ENCODE measurements at regions not wholly inside any gene's neighbourhood (a gene's known extent, or its start where the extent isn't known, plus 50 kb on each side); places are given as distances from the start of the nearest gene placed in this dataset.

DNA sequence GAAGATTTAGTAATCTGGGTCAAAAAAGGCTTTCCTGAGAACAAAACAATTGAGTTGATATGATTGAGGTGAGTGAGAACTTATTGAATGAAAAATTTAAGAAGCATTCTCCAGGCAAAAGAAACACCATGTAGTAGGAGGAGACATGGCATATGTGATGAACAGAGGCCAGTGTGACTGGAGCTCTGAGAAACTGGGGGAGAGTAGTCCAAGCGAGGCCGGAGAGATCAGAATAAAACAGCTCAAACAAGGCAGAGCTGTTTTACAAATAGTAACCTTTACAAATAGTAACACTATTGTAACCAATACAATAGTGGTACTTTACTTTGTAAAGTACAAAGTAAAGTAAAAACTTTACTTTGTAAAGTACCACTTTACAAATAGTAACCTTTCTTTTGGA, 1159.1 kb downstream of the PCDH9 start:
- DNase-seq (ENCODE audit: low read depth): no peak

DNA sequence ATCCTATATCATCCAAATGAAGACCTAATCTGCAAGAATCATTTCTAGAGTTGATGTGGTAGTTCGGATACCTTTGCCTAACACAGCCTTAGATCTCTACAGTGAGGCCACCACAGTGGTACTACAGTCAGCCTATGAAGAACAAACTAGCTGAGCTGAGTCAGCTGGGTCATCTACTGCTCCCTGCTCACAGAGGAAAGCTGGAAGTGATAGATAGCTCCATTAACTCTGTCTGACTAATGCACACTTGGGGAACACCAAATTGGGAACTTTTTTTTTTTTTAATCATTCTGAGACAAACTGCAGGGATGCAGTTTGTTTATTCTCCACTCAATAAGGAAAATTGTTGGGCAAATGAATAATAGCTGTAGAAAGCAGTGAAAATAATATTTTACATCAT, 1160.6 kb downstream of the PCDH9 start:
- DNase-seq (ENCODE audit: low read depth): no peak

DNA sequence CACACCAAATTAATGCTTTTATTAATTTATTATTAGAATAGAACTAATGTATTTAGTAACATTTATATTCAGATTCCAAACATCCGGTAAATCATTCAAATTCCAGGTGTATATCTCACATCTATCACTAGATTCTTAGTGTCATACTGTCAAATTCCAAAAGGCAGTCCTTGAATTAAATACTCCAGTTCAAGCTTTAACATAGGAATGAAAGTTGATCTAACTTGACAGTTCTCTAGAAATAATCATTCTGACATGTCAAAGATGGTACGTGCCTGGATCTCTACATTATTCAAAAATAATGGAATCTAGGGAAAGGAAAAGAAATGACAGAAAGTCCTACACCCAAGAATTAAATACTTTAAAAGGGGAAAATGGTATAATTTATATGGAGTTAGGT, 1161.5 kb downstream of the PCDH9 start:
- DNase-seq (ENCODE audit: low read depth): no peak

DNA sequence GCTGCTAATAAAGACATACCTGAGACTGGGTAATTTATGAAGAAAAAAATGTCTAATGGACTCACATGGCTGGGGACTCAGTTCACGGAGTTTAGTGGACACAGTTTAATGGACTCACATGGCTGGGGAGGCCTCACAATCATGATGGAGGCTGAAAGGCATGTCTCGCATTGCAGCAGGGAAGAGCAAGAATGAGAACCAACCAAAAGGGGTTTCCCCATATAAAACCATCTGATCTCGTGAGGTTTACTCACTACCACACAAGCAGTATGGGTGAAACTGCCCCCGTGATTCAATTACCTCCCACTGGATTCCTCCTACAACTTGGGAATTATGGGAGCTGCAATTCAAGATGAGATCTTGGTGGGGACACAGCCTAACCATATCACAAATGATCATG, 1181.2 kb downstream of the PCDH9 start:
- no peak for DNase-seq (ENCODE audit: low read depth)

DNA sequence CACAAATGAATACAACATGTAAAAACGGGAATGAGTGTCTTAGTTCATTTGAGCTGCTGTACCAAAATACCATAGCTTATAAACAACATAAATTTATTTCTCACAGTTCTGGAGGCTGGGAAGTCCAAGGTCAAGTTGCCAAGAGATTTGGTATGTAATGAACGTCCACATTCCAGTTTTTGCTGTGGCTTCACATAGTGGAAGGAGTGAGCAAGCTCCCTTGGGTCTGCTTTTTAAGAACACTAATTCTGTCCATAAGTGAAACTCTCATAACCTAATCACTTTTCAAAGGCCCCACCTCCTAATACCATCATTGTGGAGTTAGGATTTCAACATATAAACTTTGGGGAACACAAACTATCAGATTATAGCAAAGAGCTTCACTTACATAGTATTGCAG, 1189.6 kb downstream of the PCDH9 start:
- DNase-seq (ENCODE audit: low read depth): no peak

DNA sequence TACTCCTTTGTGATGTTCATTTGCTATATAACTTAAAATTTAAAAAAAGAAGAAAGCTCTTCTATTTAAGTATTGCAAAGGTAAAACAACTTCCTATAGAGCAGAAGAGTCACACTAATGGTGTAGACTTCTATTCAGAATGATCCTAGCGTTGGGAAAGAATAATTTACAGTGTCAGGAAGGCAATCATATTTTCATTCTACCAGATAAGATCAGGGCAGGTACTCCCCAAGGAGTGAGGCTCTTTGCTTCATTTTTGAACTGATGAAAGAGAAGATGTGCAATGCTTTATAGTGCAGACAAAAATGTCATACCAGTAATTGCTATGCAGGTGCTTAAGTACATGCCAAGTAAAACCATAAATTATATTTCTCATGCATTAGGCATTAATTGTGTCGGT, 1193.0 kb downstream of the PCDH9 start:
- no peak for DNase-seq (ENCODE audit: low read depth)

DNA sequence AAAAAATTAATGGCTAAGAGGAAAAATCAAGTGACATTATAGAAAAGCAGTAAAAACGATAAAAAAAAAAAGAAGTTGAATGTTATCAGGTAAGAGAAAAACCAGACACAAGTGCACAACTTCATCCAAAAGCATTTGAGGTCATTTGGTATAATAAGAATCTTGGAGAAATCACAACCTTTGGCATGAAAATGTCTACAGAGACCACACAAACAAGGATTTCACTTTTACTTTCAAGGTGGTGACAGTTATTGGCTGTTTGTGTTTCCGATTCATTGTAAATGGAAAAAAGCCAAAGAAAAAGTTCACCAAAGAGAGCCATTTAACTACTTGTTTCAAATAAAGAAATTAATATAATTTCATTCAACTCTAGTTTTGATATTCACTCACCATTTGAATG, 1193.5 kb downstream of the PCDH9 start:
- DNase-seq (ENCODE audit: low read depth): no peak

DNA sequence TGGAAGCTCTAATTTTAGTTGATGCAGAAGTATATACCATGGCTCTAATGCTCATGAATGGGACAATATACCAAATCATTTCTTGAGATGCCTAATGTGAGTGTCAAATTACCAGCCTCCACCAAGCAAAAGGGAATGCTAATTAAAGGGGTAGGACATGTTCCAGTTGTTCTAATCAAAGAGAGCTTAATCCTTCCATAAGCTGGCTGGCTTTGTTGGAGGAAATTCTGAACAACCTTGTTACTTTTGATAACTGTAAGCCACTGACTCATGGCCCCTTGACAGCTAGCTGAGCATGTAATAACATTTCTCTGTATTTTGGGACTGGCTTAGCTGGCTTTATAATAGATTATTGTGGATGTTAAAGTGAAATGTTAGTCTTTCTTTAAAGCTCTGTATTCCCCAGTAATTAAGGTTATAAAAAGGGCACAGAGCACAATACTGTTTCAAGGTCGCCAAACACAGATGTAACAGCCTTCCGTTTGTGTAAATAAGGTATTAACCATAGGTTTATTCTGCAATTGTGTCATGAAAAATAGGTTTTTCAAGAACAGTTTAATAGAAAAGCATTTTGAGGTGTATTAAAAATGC, 1194.0 kb downstream of the PCDH9 start:
- no peak for DNase-seq (ENCODE audit: low read depth)

DNA sequence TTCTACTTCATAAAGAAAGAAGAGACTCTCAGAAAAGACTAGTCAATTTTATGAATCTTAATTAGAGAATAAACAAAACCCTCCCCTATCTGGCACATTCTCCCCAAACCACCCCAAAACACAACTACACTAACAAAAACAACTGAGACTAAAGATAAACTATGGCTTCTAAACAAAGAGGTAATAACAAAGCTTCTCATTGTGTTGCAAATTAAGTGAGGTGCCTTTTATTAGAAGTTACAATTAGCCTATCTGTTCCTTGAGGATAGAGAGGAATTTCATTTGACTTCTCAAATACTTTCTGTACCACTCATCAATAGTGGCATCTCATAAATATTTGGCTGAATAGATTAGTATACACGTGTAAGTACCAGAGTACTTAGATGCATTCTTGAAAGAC, 1196.2 kb downstream of the PCDH9 start:
- DNase-seq (ENCODE audit: low read depth): no peak

DNA sequence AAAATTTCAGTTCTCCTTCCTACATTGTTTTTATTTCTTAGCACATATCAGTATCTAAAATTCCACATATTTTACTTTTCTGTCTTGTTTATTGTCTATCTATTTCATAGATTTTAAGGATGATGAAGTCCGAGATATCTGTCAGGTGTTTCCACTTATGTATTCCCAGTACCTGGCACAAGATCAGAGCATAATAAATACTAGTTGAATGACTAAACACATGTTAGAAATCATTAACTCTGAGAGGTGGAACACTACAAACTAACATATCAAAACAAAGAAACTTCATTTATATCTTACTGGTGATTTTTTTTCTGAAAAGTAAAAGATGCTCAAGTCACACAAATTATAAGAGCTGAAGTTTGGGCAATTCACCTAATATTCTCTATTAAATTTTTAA, 1208.3 kb downstream of the PCDH9 start:
- DNase-seq (ENCODE audit: low read depth): no peak

DNA sequence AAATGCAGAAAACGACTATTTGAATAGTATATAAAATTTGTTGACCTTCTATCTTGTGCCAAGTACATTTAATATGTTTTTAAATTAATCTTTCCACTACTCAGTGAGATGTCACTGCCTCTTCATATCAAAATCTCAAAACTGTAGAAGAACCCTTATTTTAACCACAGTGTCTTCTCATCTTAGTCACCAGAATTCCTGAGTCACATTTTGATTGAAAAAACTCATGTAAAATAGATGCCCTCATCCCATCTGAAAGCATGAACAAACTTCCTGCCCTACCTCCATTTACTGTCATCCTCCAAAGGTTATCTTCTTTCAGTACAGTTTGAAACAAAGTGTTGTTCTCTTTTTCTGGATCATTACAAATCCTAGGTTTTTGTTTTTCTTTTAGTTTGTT, 1215.4 kb downstream of the PCDH9 start:
- DNase-seq (ENCODE audit: low read depth): no peak

DNA sequence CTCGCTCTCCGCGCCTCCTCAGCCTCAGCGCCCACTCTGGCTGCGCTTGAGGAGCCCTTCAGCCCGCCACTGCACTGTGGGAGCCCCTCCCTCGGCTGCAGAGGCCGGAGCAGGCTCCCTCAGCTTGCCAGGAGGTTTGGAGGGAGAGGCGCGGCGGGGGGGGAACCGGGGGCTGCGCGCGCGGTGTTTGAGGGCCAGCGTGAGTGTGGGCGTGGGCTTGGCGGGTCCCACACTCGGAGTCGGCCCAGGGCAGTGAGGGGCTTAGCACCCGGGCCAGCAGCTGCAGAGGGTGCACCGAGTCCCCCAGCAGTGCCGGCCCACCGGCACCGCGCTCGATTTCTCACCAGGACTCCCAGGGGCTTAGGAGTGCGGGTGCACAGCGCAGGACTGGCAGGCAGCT, 1220.9 kb downstream of the PCDH9 start:
- DNase-seq (ENCODE audit: low read depth): no peak

DNA sequence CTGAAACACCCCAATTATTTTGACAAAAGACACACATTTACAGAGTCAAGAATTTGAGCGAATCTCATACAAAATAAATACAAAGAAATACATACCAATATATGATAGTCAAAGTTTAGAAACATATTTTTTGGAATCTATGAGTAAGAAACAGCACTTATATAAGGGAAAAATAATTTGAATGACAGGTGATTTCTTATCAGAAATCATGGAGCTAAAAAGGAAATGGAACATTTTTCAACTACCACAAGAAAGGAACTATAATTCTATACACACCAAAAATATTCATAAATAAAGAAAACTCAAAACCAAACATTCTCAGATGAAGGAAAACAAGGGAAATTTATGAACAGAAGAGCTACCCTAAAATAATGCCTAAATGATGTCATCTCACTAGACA, 1226.6 kb downstream of the PCDH9 start:
- DNase-seq (ENCODE audit: low read depth): no peak

DNA sequence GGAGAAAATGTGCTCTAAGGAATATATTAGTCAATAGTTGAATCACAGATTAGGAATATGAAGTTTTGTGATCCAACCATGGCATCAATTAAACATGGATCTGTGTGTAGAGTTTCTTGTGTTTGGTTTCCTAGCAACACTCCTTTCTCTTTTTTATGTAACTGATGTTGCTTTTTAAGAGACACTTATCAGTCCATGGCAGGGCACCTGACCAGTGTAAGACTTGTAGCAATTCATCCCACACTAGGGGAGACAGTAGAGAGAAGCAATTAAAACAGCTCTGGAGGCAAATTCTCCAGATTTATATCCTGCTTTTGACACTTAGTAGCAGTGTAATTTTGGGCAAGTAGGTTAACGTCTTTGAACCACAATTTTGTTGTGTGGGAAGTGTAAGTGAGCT, 1229.0 kb downstream of the PCDH9 start:
- no peak for DNase-seq (ENCODE audit: low read depth)

DNA sequence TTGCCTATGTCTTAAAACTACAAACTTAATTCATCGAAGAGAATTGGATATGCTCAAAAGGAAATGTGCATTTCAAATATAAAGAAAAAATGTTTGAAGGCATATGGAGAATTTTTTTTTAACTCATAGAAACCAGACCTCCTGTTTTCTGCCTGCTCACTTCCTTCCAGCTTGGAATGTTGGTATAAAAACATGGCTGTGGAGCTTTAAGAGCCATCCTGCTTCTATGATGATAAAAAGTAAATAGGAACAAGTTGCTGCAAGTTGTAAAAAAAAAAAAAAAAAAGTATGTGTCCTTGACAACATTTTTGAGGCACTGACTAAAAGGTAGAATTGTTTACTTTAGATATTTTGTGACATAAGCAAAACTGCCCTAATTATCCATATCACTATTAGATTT, 1230.7 kb downstream of the PCDH9 start:
- no peak for DNase-seq (ENCODE audit: low read depth)

DNA sequence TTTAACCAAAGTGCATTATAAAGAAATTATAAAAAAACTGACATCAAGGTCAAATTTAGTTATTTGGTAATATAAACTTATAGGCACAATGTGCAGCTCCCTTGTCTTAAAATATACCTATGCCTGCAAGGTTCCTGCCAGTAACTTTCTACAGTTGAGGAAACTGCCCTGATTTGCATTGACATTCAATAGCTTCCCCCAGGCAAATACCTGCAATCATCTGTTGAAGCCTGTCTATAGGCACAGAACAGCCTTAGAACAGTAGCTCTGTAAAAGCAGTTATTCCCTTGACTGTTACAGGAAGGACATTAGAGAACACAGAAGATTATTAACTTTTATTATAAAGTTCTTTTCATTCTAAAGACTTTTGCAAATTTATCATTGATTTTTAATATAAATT, 1239.5 kb downstream of the PCDH9 start:
- DNase-seq (ENCODE audit: low read depth): no peak

DNA sequence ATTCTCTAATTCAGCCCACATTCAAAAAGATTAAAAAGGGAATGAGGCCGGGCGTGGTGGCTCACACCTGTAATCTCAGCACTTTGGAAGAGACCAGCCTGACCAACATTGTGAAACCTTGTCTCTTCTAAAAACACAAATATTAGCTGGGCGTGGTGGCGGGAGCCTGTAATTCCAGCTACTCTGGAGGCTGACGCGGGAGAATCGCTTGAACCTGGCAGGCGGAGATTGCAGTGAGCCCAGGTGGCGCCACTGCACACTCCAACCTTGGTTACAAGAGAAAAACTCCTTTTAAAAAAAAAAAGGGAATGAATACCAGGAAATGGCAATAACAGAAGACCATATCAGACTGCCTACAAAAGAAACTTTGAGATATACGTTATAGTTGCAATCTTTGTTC, 1244.5 kb downstream of the PCDH9 start:
- DNase-seq (ENCODE audit: low read depth): no peak

DNA sequence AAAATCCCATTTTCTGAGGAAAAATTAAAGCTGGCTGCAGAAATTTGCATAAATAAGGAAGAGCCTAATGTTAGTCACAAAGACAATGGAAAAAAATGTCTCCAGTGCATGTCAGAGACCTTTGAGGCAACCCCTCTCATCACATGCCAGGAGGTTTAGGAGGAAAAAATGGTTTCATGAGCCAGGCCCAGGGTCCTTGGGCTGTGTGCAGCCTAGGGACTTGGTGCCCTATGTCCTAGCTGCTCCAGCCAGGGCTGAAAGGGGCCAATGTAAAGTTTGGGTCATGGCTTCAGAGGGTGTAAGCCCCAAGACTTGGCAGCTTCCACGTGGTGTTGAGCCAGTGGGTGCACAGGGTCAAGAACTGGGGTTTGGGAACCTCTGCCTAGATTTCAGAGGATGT, 1252.6 kb downstream of the PCDH9 start:
- DNase-seq (ENCODE audit: low read depth): no peak

DNA sequence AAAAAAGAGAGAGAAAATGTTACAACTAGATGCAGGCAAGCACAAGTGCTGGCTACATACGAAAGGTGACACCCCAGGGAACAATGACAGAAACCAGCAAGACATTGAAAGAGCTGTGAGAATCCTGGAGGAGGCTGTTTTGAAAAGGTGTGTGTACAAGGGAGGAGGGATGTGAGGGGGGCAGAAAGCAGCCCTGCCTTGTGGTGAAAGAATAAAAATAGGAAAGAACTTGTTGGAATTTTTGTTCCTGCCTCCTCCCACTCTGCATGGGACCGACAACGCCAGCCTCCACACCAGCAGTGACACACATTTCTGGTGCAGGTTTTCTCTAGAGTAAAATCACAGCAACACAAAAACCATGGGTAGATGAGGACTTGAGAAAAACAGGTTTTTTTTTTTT, 1258.6 kb downstream of the PCDH9 start:
- no peak for DNase-seq (ENCODE audit: low read depth)

DNA sequence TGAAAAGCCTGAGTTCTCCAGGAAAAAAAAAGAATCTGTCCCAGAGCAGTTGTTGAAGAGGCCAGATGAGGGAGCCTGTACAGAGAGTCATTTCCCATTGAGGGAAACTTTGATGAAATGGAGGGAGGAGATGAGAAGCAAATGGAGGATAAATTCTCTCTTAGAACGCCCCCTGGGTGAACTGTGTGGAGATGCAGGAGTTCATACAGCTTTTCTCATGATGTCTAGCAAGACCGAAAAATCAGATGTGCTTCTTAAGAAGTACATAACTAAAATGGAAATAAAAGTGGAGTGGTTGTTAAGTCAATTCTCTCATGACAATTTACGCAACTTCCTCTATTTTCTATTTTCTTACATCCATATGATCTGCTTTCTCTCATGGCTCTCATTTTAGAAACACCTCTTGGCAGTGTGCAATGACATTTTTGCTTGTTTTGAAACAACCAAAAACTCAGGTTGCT, 1263.1 kb downstream of the PCDH9 start:
- no peak for DNase-seq (ENCODE audit: low read depth)

DNA sequence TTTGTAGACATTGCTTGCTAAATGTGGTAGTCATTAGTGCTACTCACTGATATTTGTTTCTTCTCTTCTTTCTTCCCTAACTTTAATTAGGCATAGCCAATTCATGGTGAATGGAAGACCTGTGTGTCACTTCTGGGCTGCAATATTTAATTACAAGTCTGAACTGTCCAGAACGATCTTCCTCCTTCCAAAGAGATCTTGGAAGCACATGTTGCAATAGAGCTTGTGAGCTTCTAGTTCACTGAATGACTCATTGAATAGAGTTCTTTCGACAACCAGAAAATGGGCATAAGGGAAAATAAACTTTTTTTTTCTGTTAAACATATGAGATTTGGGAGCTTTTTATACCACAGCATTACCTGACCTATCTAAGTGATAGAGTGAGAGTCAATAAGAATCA, 1264.6 kb downstream of the PCDH9 start:
- DNase-seq (ENCODE audit: low read depth): no peak

DNA sequence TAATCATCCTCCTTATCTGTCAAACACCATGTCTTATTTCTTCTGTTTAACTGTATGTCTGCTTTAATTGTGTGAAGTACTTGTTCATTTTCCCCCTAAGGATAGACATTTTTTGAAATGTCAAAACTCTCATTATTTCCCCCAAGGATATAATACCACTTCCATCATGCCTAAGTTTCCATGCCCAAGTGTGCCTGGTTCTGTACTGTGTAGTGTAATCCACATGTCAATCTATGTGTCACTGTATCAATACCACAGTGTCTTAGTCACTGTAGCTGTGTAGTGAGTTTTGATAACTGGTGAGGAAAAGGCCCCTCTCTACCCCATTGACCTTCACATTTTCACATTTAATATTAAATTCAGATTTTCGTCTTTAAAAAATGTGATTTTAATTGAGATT, 1265.5 kb downstream of the PCDH9 start:
- DNase-seq (ENCODE audit: low read depth): no peak

DNA sequence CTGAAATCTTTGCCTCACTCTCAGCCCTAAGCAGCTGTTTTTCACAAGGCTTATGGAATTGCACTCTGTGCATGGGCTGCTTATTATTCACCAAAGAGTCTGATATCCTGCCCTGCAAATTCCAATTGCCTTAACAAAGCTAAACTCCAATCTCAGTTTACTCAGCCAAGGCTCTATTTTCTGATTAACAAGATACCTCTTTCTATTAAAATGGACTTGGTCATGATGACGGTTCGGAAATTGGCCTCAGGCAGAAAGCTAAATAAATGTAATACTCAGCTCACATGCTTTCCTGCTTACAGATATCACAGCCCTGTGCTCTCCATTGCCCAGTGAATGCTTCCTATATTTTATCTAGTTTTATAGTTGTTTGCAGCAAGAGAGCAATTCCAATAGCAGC, 1270.8 kb downstream of the PCDH9 start:
- no peak for DNase-seq (ENCODE audit: low read depth)

DNA sequence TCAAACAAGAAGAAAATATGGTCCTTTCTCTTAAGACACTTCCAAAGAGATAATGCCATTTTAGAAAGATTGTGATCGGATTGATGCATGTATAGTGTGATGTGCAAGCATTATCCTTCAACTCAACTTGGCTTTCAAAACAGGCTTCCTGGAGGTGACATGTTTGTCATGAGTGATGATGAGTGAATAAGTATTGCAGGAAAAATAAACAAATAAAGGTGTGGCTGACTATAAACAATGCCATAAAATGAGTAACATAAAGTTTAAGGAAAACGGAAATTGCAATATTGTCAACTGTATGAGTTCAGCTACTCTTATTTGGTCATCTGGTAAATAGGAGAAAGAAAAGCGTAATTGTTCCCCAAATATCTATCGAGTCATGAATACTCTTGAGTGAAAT, 1283.7 kb downstream of the PCDH9 start:
- DNase-seq (ENCODE audit: low read depth): no peak

DNA sequence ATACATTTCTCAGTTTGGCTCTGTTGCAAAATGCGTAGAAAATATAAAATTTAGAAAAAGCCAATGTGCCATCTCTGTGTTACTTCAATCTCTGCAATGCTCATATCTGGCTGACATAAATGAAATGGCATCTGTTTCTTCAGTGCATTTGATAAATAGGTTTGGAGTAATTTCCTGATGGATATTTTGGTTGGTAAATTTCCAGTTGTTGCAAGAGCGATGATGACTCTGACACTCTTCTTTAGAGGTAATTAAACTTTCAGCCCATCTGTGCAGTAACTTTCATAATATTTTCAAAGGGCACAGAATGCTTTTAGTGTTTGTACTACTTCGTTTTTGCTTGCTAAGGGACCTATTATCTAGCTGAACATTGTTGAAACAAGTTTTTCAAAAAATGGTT, 1286.4 kb downstream of the PCDH9 start:
- DNase-seq (ENCODE audit: low read depth): no peak
